ENCODE measurements at regions not wholly inside any gene's neighbourhood (a gene's known extent, or its start where the extent isn't known, plus 50 kb on each side); places are given as distances from the start of the nearest gene placed in this dataset.

DNA sequence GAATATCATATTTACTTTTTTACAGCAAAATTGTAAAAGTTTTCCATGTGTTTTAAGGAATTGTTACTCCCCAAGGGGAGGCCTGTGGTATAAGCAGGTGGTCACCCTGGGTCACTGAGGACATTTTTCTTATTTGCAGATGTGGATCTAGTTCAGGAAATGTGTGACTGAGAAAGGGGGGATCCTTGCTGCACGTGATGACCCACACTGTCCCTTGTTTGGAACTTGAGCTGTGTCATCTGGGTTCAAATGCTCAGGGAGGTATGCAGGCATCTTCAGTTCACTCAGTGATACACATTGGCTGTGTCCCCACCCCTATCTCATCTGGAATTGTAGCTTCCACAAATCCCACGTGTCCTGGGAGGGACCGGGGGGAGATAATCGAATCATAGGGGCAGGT is 431.9 kb upstream of the CDH4 start:
- Histone ChIP-seq H3K4me2 (no peak overlapping the region), H3K27ac (no peak overlapping the region), H3K4me3 (no peak overlapping the region), H3K4me1 (no peaks in the 10 kb centered on the region), H3K9me3 (0 out of 3 replicates have a peak, but pooled peaks cover 4% of the 10 kb centered on the region)
- WGBS (ENCODE audit: missing lambda C conversion rate) = 5% methylated on average over 4 of the region's 4 CpGs
- ATAC-seq (no peak), DNase-seq (ENCODE audit: low read depth in 1 of 2, low spot score in 1 of 2) (no peak), FAIRE-seq (no peak)
- ChIA-PET CTCF (no interaction called here), POLR2A (no interaction called here)
- TF ChIP-seq JUNB (IDR thresholded peaks at IDR 0.05) (no peak), RNF2 (IDR thresholded peaks at IDR 0.05; ENCODE audit: borderline replicate concordance, low read depth) (no peak), ZSCAN20 (CRISPR knock-in tag; IDR thresholded peaks at IDR 0.05) (no peak), CEBPB (IDR thresholded peaks at IDR 0.05) (no peak), RAD21 (conservative IDR thresholded peaks at IDR 0.05 in 1 of 2, IDR thresholded peaks at IDR 0.05 in 1 of 2) (no peak), ZFP36 (IDR thresholded peaks at IDR 0.05; ENCODE audit: borderline replicate concordance, partially characterized antibody) (no peak), NPAS2 (CRISPR knock-in tag; IDR thresholded peaks at IDR 0.05; ENCODE audit: borderline replicate concordance) (no peak), POLR2AphosphoS2 (conservative IDR thresholded peaks at IDR 0.05; ENCODE audit: low read length) (no peak), HOXB13 (CRISPR knock-in tag; IDR thresholded peaks at IDR 0.05; ENCODE audit: low read depth) (no peak), CBX8 (IDR thresholded peaks at IDR 0.05) (no peak), EP300 (IDR thresholded peaks at IDR 0.05) (no peak), NFE2L2 (conservative IDR thresholded peaks at IDR 0.05; ENCODE audit: low read length) (no peak), RCOR1 (IDR thresholded peaks at IDR 0.05; ENCODE audit: low read depth, low read length) (no peak), NR3C1 (IDR thresholded peaks at IDR 0.05) (no peak), EHMT2 (IDR thresholded peaks at IDR 0.05; ENCODE audit: low read depth) (no peak), MAZ (IDR thresholded peaks at IDR 0.05; ENCODE audit: borderline replicate concordance, low read depth, low read length) (no peak)
- TF ChIP-seq, protein P1, sequence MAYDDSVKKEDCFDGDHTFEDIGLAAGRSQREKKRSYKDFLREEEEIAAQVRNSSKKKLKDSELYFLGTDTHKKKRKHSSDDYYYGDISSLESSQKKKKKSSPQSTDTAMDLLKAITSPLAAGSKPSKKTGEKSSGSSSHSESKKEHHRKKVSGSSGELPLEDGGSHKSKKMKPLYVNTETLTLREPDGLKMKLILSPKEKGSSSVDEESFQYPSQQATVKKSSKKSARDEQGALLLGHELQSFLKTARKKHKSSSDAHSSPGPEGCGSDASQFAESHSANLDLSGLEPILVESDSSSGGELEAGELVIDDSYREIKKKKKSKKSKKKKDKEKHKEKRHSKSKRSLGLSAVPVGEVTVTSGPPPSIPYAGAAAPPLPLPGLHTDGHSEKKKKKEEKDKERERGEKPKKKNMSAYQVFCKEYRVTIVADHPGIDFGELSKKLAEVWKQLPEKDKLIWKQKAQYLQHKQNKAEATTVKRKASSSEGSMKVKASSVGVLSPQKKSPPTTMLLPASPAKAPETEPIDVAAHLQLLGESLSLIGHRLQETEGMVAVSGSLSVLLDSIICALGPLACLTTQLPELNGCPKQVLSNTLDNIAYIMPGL (CRISPR knock-in tag; IDR thresholded peaks at IDR 0.05; ENCODE audit: borderline replicate concordance) = no peak

DNA sequence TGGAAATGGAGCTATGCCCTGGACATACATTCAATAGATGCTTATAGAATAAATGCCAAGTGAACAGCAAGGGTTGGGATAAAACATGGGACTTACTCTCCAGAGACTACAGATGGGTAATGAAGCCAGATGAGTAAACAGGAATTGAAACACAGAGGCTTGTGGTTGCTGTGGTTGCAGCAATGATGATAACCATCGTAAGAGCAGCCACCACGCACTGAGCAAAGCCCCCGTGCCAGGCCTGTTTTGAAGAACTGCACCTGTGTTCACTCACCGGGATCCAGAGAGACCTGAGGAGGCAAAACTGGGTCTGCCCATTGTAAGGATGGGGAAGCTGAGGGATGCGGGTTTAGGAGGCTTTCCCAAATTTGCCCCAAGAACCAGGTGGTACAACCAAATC is 431.1 kb upstream of the CDH4 start:
- no peak for DNase-seq (ENCODE audit: low read depth in 1 of 2, low spot score in 1 of 2)
- no peak for TF ChIP-seq RFX5 (IDR thresholded peaks at IDR 0.05)
- no peak for TF ChIP-seq RAD21 (conservative IDR thresholded peaks at IDR 0.05 in 1 of 2, IDR thresholded peaks at IDR 0.05 in 1 of 2)
- TF ChIP-seq, protein P2, sequence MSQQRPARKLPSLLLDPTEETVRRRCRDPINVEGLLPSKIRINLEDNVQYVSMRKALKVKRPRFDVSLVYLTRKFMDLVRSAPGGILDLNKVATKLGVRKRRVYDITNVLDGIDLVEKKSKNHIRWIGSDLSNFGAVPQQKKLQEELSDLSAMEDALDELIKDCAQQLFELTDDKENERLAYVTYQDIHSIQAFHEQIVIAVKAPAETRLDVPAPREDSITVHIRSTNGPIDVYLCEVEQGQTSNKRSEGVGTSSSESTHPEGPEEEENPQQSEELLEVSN (IDR thresholded peaks at IDR 0.05; ENCODE audit: borderline replicate concordance, low read depth) = no peak
- no peak for TF ChIP-seq ZNF302 (CRISPR knock-in tag; IDR thresholded peaks at IDR 0.05)
- TF ChIP-seq MAFK (IDR thresholded peaks at IDR 0.05; ENCODE audit: partially characterized antibody) = no peak
- no peak for TF ChIP-seq CHD4 (IDR thresholded peaks at IDR 0.05; ENCODE audit: borderline replicate concordance)
- TF ChIP-seq, protein P3, sequence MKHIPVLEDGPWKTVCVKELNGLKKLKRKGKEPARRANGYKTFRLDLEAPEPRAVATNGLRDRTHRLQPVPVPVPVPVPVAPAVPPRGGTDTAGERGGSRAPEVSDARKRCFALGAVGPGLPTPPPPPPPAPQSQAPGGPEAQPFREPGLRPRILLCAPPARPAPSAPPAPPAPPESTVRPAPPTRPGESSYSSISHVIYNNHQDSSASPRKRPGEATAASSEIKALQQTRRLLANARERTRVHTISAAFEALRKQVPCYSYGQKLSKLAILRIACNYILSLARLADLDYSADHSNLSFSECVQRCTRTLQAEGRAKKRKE (CRISPR knock-in tag; IDR thresholded peaks at IDR 0.05; ENCODE audit: low read depth) = no peak
- ATAC-seq = no peak
- WGBS (ENCODE audit: missing lambda C conversion rate) = 1% methylated on average over 5 of the region's 5 CpGs
- POLR2A ChIA-PET = no interaction called here
- Histone ChIP-seq H3K4me3 (no peak overlapping the region), H3K9me3 (0 out of 3 replicates have a peak, but pooled peaks cover 4% of the 10 kb centered on the region), H3K4me1 (no peaks in the 10 kb centered on the region), H3K4me2 (no peak overlapping the region), H3K27ac (no peak overlapping the region)
- CTCF ChIA-PET = no interaction called here
- FAIRE-seq = no peak
